ENCODE measurements at regions not wholly inside any gene's neighbourhood (a gene's known extent, or its start where the extent isn't known, plus 50 kb on each side); places are given as distances from the start of the nearest gene placed in this dataset.

DNA sequence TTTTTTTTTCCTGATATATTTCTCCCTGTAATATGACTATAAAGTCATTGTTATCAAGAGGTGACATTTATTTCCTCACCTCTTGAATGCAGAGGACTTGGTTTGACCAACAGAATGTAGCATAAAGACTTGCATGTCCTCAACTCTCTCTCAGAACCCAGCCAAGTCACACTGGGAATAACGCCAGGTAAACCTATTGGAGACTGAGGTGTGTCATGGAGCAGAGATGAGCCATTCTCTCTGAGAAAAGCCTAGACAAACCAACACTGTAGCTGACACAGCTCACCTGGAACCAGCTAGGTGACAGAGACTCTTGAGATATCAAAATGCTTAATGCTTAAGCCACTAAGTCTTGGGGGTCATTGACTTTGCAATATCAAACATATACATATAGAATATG lies 533.6 kb downstream of the HAO1 start:
- Histone ChIP-seq H3K27me3 (no peaks in the 10 kb centered on the region), H3K27ac (no peak overlapping the region), H3K4me1 (no peaks in the 10 kb centered on the region), H3K4me3 (no peak overlapping the region), H3K36me3 (no peaks in the 10 kb centered on the region), H3K9me3 (no peaks in the 10 kb centered on the region)
- DNase-seq: no peak
- TF ChIP-seq, protein P1, sequence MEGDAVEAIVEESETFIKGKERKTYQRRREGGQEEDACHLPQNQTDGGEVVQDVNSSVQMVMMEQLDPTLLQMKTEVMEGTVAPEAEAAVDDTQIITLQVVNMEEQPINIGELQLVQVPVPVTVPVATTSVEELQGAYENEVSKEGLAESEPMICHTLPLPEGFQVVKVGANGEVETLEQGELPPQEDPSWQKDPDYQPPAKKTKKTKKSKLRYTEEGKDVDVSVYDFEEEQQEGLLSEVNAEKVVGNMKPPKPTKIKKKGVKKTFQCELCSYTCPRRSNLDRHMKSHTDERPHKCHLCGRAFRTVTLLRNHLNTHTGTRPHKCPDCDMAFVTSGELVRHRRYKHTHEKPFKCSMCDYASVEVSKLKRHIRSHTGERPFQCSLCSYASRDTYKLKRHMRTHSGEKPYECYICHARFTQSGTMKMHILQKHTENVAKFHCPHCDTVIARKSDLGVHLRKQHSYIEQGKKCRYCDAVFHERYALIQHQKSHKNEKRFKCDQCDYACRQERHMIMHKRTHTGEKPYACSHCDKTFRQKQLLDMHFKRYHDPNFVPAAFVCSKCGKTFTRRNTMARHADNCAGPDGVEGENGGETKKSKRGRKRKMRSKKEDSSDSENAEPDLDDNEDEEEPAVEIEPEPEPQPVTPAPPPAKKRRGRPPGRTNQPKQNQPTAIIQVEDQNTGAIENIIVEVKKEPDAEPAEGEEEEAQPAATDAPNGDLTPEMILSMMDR (IDR thresholded peaks at IDR 0.05): no peak
- intact Hi-C loops (cut with DNase I; ENCODE audit: low total_unique reads): no loop called here

DNA sequence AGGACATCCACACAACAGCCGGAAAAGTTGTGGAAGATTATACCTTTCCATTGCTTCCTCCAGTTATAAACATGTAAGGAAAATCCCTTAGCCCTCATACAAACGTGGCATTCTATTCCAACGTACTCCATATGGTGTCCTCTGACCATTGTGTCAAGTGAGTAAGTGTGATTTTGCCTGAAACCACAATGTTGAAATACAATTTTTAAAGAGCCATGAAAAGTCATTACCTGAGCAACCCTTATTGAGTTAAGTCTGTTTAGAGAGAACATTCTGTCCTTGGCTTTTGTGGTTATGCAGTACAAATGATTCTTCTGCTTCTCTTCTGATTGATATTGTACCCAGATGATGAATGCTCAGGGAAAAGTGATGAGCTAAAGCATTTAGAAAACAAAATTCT lies 530.1 kb downstream of the HAO1 start:
- no peaks in the 10 kb centered on the region for H3K36me3 ChIP-seq
- DNase-seq: no peak
- TF ChIP-seq, protein P1 (IDR thresholded peaks at IDR 0.05): no peak
- H3K4me1 ChIP-seq: no peaks in the 10 kb centered on the region
- no peaks in the 10 kb centered on the region for H3K9me3 ChIP-seq
- intact Hi-C loops (cut with DNase I; ENCODE audit: low total_unique reads): no loop called here
- no peak overlapping the region for H3K4me3 ChIP-seq
- no peaks in the 10 kb centered on the region for H3K27me3 ChIP-seq
- H3K27ac ChIP-seq: no peak overlapping the region

DNA sequence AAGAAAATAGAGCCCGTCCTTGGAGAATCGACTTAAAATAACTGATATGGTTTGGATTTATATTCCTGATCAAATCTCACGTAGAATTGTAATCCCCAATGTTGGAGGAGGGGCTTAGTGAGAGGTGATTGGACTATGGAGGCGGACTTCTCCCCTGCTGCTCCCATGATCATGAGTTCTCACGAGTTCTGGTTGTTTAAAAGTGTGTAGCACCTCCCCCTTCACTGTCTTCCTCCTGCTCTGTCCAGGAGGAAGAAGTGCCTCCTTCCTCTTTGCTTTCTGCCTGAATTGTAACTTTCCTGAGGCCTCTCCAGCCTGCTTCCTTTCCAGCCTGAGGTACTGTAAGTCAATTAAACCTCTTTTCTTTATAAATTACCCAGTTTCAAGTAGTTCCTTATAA lies 529.2 kb downstream of the HAO1 start:
- Histone ChIP-seq H3K4me1 (no peaks in the 10 kb centered on the region), H3K36me3 (no peaks in the 10 kb centered on the region), H3K4me3 (no peak overlapping the region), H3K9me3 (no peaks in the 10 kb centered on the region), H3K27me3 (no peaks in the 10 kb centered on the region), H3K27ac (no peak overlapping the region)
- DNase-seq: no peak
- intact Hi-C loops (cut with DNase I; ENCODE audit: low total_unique reads): no loop called here
- TF ChIP-seq, protein P1 (IDR thresholded peaks at IDR 0.05): no peak

DNA sequence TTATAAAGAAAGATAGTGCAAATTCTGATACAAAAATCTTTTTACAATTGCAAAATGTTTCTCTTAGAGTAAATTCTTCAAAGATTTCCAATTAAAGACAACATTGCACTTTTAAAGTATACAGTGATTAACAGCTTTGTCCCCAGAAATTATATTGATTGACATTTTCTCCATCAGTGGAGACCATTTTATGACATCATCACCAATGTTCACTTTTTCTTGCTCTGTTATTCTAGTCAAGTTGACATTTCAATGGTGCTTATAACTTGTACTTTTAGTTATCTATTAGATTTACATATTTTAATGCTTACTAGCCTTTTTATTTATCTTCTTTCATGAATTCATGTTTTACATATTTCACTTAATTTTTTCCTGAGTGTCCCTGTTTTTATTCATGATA lies 524.8 kb downstream of the HAO1 start:
- intact Hi-C loops (cut with DNase I; ENCODE audit: low total_unique reads): no loop called here
- TF ChIP-seq, protein P1 (IDR thresholded peaks at IDR 0.05): no peak
- no peaks in the 10 kb centered on the region for H3K27me3 ChIP-seq

DNA sequence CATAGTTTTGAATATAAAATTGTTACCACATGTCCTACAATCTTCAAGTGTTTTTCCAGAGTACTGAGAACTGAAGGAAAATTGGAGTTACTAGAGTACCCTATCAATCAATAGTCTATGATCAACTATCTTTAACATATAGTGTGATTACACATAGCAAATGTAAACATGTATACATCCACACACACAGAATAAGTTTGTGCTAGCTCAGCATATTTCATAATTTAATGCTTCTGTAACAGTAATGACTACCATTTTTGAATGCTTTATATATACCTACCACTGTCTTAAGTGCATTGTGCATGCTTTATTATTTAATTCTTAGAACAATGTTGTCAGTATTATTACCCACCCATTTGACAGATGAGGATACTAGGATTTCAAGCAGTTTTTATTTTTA lies 523.9 kb downstream of the HAO1 start:
- Histone ChIP-seq H3K4me3 (no peak overlapping the region), H3K4me1 (no peaks in the 10 kb centered on the region), H3K27ac (no peak overlapping the region), H3K27me3 (no peaks in the 10 kb centered on the region), H3K9me3 (no peaks in the 10 kb centered on the region), H3K36me3 (no peaks in the 10 kb centered on the region)
- TF ChIP-seq, protein P1 (IDR thresholded peaks at IDR 0.05): no peak
- intact Hi-C loops (cut with DNase I; ENCODE audit: low total_unique reads): no loop called here
- no peak for DNase-seq

More for the DNA sequence above, 524.8 kb downstream of the HAO1 start:
- no peak for DNase-seq
- Histone ChIP-seq H3K9me3 (no peaks in the 10 kb centered on the region), H3K4me1 (no peaks in the 10 kb centered on the region), H3K27ac (no peak overlapping the region), H3K4me3 (no peak overlapping the region), H3K36me3 (no peaks in the 10 kb centered on the region)

DNA sequence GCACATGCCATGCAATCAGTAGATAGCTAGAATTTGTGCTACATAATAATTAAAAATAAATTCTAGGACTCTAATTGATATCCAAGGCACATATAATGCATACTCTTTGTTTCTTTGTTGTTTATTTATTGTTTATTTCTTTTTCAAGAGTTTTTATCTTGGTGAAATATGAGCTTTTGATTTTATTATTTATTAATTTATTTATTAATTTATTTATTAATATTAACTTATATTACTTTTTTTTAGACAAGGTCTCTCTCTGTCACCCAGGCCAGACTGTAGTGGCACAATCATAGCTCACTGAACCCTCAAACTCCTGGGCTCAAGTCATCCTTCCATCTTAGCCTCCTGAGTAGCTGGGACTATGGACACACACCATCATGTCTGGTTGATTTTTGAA lies 519.9 kb downstream of the HAO1 start:
- Histone ChIP-seq H3K27me3 (no peaks in the 10 kb centered on the region), H3K27ac (no peak overlapping the region), H3K9me3 (no peaks in the 10 kb centered on the region), H3K4me3 (no peak overlapping the region), H3K36me3 (no peaks in the 10 kb centered on the region), H3K4me1 (no peaks in the 10 kb centered on the region)
- intact Hi-C loops (cut with DNase I; ENCODE audit: low total_unique reads): no loop called here
- no peak for DNase-seq
- TF ChIP-seq, protein P1 (IDR thresholded peaks at IDR 0.05): no peak

Measured in tibial artery (tissue), 4 donors.